ENCODE measurements at regions not wholly inside any gene's neighbourhood (a gene's known extent, or its start where the extent isn't known, plus 50 kb on each side); places are given as distances from the start of the nearest gene placed in this dataset.

GRCh38 chr9:105142406-105143135 lies 101.9 kb upstream of the SLC44A1 start:
- TF ChIP-seq, protein P1, sequence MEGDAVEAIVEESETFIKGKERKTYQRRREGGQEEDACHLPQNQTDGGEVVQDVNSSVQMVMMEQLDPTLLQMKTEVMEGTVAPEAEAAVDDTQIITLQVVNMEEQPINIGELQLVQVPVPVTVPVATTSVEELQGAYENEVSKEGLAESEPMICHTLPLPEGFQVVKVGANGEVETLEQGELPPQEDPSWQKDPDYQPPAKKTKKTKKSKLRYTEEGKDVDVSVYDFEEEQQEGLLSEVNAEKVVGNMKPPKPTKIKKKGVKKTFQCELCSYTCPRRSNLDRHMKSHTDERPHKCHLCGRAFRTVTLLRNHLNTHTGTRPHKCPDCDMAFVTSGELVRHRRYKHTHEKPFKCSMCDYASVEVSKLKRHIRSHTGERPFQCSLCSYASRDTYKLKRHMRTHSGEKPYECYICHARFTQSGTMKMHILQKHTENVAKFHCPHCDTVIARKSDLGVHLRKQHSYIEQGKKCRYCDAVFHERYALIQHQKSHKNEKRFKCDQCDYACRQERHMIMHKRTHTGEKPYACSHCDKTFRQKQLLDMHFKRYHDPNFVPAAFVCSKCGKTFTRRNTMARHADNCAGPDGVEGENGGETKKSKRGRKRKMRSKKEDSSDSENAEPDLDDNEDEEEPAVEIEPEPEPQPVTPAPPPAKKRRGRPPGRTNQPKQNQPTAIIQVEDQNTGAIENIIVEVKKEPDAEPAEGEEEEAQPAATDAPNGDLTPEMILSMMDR (IDR thresholded peaks at IDR 0.05) = no peak
- TF ChIP-seq POLR2A (IDR thresholded peaks at IDR 0.05) = no peak

Data from Peyer's patch (tissue), 4 donors.